ENCODE measurements at regions not wholly inside any gene's neighbourhood (a gene's known extent, or its start where the extent isn't known, plus 50 kb on each side); places are given as distances from the start of the nearest gene placed in this dataset.

- DNase-seq (ENCODE audit: low read depth, low spot score), result no peak
- ChIA-PET RAD21 (ENCODE audit: low non-redundant PET in 1 of 2, low total read pairs in 2 of 2, uncharacterized antibody in 2 of 2, unreplicated experiment in 2 of 2) (no interaction called here), CTCF (no interaction called here), POLR2A (no interaction called here)
- Histone ChIP-seq H3K4me3 (replicated peaks in 1 of 2; ENCODE audit: low read depth in 1 of 2, low read length in 2 of 2) (no peak overlapping the region), H2AFZ (ENCODE audit: low read depth, low read length, poor library complexity, severe bottlenecking) (no peak overlapping the region), H3K27me3 (ENCODE audit: insufficient read depth, low read length) (no peaks in the 10 kb centered on the region), H3K9me3 (ENCODE audit: control insufficient read depth in 1 of 2, insufficient read depth in 1 of 2, low read depth in 1 of 2, low read length in 2 of 2) (no peaks in the 10 kb centered on the region), H3K4me1 (ENCODE audit: control insufficient read depth in 1 of 2, insufficient read depth in 2 of 2, low read length in 2 of 2) (peaks cover 0 to 12% of the 10 kb centered on the region in 2 experiments; a peak in 3 of 4 replicates), H3K9me2 (ENCODE audit: insufficient read depth) (no peaks in the 10 kb centered on the region), H3K27ac (ENCODE audit: low read depth, low read length) (no peak overlapping the region), H3K9ac (ENCODE audit: low read length) (no peak overlapping the region), H3K36me3 (ENCODE audit: control insufficient read depth in 1 of 2, insufficient read depth in 2 of 2, low read length in 2 of 2) (no peaks in the 10 kb centered on the region), H3K79me2 (ENCODE audit: insufficient read depth, low read length) (no peaks in the 10 kb centered on the region), H4K20me1 (ENCODE audit: insufficient read depth) (no peaks in the 10 kb centered on the region), H3K4me2 (ENCODE audit: low read length) (no peak overlapping the region)
- TF ChIP-seq MAX (IDR thresholded peaks at IDR 0.05) (no peak), CEBPB (IDR thresholded peaks at IDR 0.05; ENCODE audit: low read depth) (no peak), JUND (IDR thresholded peaks at IDR 0.05) (no peak), POLR2AphosphoS5 (IDR thresholded peaks at IDR 0.05; ENCODE audit: low read depth, low read length) (no peak), EGR1 (IDR thresholded peaks at IDR 0.05; ENCODE audit: low read depth) (no peak), FOSL1 (IDR thresholded peaks at IDR 0.05; ENCODE audit: low read depth) (no peak), SIN3A (IDR thresholded peaks at IDR 0.05; ENCODE audit: low read depth) (no peak), SRF (IDR thresholded peaks at IDR 0.05; ENCODE audit: low read depth) (no peak), RAD21 (IDR thresholded peaks at IDR 0.05; ENCODE audit: low read depth) (no peak), SP1 (IDR thresholded peaks at IDR 0.05; ENCODE audit: low read depth) (no peak), REST (IDR thresholded peaks at IDR 0.05; ENCODE audit: low read depth) (no peak)
- BruUV-seq (replicated peaks), result no TSS peak
- intact Hi-C loops (cut with micrococcal nuclease), result no loop called here
- ATAC-seq, result no peak
Measured at GRCh38 chr7:155169498-155170065, 99.5 kb downstream of the HTR5A start.
